GM12892 (cell line): ENCODE measurements at regions not wholly inside any gene's neighbourhood (a gene's known extent, or its start where the extent isn't known, plus 50 kb on each side); places are given as distances from the start of the nearest gene placed in this dataset.

Source experiments
- POLR2AphosphoS5 ChIP-seq: IDR thresholded peaks from 2 replicates; pipeline ENCODE4 v1.6.1; 2011; ENCODE audit warnings: low read depth, low read length, control low read depth
- TAF1 ChIP-seq: IDR thresholded peaks from 2 replicates; pipeline ENCODE4 v1.6.1; 2011; ENCODE audit warnings: low read depth, mild to moderate bottlenecking, control low read depth, low read length, borderline replicate concordance

GRCh38 chr3:28188686-28189085 is 52.7 kb upstream of the CMC1 start:
- TF ChIP-seq POLR2AphosphoS5 = no peak
- TF ChIP-seq TAF1 = no peak
